Right cardiac atrium (tissue), 5 donors: ENCODE measurements at regions not wholly inside any gene's neighbourhood (a gene's known extent, or its start where the extent isn't known, plus 50 kb on each side); places are given as distances from the start of the nearest gene placed in this dataset.

Source experiments
- ATAC-seq, 2 donors: fragments of 200-7000 bp; cut with Tn5 transposase; one replicate each; pipeline versions ENCODE4 v1.8.0 to v1.9.1; 2020; ENCODE audit warnings: moderate library complexity in 2 of 2, mild to moderate bottlenecking in 1 of 2
- DNase-seq, 3 donors: peaks; one replicate each; pipeline ENCODE4 v3.0.0-alpha.2; 2020
- H3K27ac ChIP-seq: one replicate; pipeline ENCODE4 v1.5.1; 2013; ENCODE audit warnings: mild to moderate bottlenecking, low read length, control low read depth, moderate library complexity
- H3K27me3 ChIP-seq: one replicate; pipeline ENCODE4 v1.6.1; 2013; ENCODE audit not compliant: control insufficient read depth, insufficient read depth
- H3K4me1 ChIP-seq: one replicate; pipeline ENCODE4 v1.6.1; 2013; ENCODE audit warnings: low read length; ENCODE audit not compliant: control insufficient read depth, insufficient read depth
- H3K4me3 ChIP-seq: one replicate; pipeline ENCODE4 v1.5.1; 2013; ENCODE audit warnings: low read length, control low read depth
- H3K9me3 ChIP-seq: one replicate; pipeline ENCODE4 v1.6.1; 2013; ENCODE audit warnings: low read length; ENCODE audit not compliant: control insufficient read depth
- WGBS: extraction: QIAGEN DNeasy Blood & Tissue Kit; methylation state at CpG from one replicate; pipeline ENCODE4 v1.1.7; 2013; 5-methylcytosine and 5-hydroxymethylcytosine counted together
- intact Hi-C, 4 donors: fragments of 100-400 bp; cut with DNase I; formaldehyde crosslinking; loops; one replicate each; pipeline versions ENCODE4 v1.11.0 to v1.14.0; 2022 to 2023
- donor health status: healthy with polysubstance abuse.
- donor health status: DM: no; HTN: yes; CAD: no.
- donor health status: DM: no; HTN: no; CAD: no.
- donor health status: DM: no; HTN: yes; CAD: no; lungs with severe emphysema.
- donor health status: DM: yes; HTN: yes; CAD: no.

- no peaks in the 10 kb centered on the region for H3K27me3 ChIP-seq
- H3K4me1 ChIP-seq = no peaks in the 10 kb centered on the region
- H3K4me3 ChIP-seq = no peak overlapping the region
- intact Hi-C loops = loop anchor here in 3 of 4 donors (10.0 kb wide), 2 partner anchors 141 to 491 kb away; partner anchors contain the start of gene ESS2 (in 1 of the 3)
- DNase-seq = no peak
- no peaks in the 10 kb centered on the region for H3K9me3 ChIP-seq
- no peak overlapping the region for H3K27ac ChIP-seq
- ATAC-seq = no peak
- WGBS = 72% methylated on average over 3 of the region's 3 CpGs
Measured at GRCh38 chr22:19635644-19636043, 78.7 kb upstream of the SEPTIN5 start.

- Histone ChIP-seq H3K9me3 (no peaks in the 10 kb centered on the region), H3K27me3 (no peaks in the 10 kb centered on the region), H3K4me1 (no peaks in the 10 kb centered on the region), H3K4me3 (no peak overlapping the region), H3K27ac (no peak overlapping the region)
- 87% methylated on average over 18 of the region's 18 CpGs for WGBS
- intact Hi-C loops = loop anchor here in 3 of 4 donors (10.0 kb wide), 2 partner anchors 142 to 492 kb away; partner anchors contain the start of gene ESS2 (in 1 of the 3)
- DNase-seq (no peak), ATAC-seq (no peak)
Measured at GRCh38 chr22:19636696-19637407, 77.5 kb upstream of the SEPTIN5 start.

GRCh38 chr22:19637408-19638281 lies 76.7 kb upstream of the SEPTIN5 start:
- Histone ChIP-seq H3K4me3 (no peak overlapping the region), H3K4me1 (no peaks in the 10 kb centered on the region), H3K27me3 (no peaks in the 10 kb centered on the region), H3K27ac (no peak overlapping the region), H3K9me3 (no peaks in the 10 kb centered on the region)
- 84% methylated on average over 15 of the region's 15 CpGs for WGBS
- ATAC-seq (no peak), DNase-seq (no peak)
- intact Hi-C loops = loop anchor here in 3 of 4 donors (10.0 kb wide), 2 partner anchors 143 to 493 kb away; partner anchors contain the start of gene ESS2 (in 1 of the 3)

- WGBS = 84% methylated on average over 8 of the region's 8 CpGs
- Histone ChIP-seq H3K27me3 (no peaks in the 10 kb centered on the region), H3K4me3 (no peak overlapping the region), H3K27ac (no peak overlapping the region), H3K9me3 (no peaks in the 10 kb centered on the region), H3K4me1 (no peaks in the 10 kb centered on the region)
- intact Hi-C loops = loop anchor here in 3 of 4 donors (10.0 kb wide), 2 partner anchors 144 to 494 kb away; partner anchors contain the start of gene ESS2 (in 1 of the 3)
- DNase-seq (no peak), ATAC-seq (no peak)
Measured at GRCh38 chr22:19638282-19639015, 75.9 kb upstream of the SEPTIN5 start.

- intact Hi-C loops = loop anchor here in 3 of 4 donors (10.0 kb wide), 2 partner anchors 145 to 495 kb away; partner anchors contain the start of gene ESS2 (in 1 of the 3)
- Histone ChIP-seq H3K4me1 (no peaks in the 10 kb centered on the region), H3K27me3 (no peaks in the 10 kb centered on the region), H3K27ac (no peak overlapping the region), H3K4me3 (no peak overlapping the region), H3K9me3 (no peaks in the 10 kb centered on the region)
- no peak for ATAC-seq
- no peak for DNase-seq
- WGBS = 87% methylated on average over 13 of the region's 13 CpGs
Measured at GRCh38 chr22:19639610-19640135, 74.6 kb upstream of the SEPTIN5 start.

GRCh38 chr22:19640306-19640705 lies 74.0 kb upstream of the SEPTIN5 start:
- no peaks in the 10 kb centered on the region for H3K27me3 ChIP-seq
- H3K4me3 ChIP-seq = no peak overlapping the region
- no peak for DNase-seq
- intact Hi-C loops = no loop called here
- WGBS = 90% methylated on average over 4 of the region's 4 CpGs
- no peak for ATAC-seq
- H3K4me1 ChIP-seq = no peaks in the 10 kb centered on the region
- no peaks in the 10 kb centered on the region for H3K9me3 ChIP-seq
- no peak overlapping the region for H3K27ac ChIP-seq

- no peak for ATAC-seq
- intact Hi-C loops = no loop called here
- no peaks in the 10 kb centered on the region for H3K4me1 ChIP-seq
- no peak overlapping the region for H3K4me3 ChIP-seq
- H3K27me3 ChIP-seq = no peaks in the 10 kb centered on the region
- H3K27ac ChIP-seq = no peak overlapping the region
- DNase-seq = no peak
- 34% methylated on average over 25 of the region's 25 CpGs for WGBS
- H3K9me3 ChIP-seq = no peaks in the 10 kb centered on the region
Measured at GRCh38 chr22:19641254-19641982, 72.9 kb upstream of the SEPTIN5 start.

- WGBS = 82% methylated on average over 18 of the region's 18 CpGs
- Histone ChIP-seq H3K4me3 (no peak overlapping the region), H3K9me3 (no peaks in the 10 kb centered on the region), H3K27ac (no peak overlapping the region), H3K4me1 (no peaks in the 10 kb centered on the region), H3K27me3 (no peaks in the 10 kb centered on the region)
- intact Hi-C loops = no loop called here
- DNase-seq (no peak), ATAC-seq (no peak)
Measured at GRCh38 chr22:19641983-19642451, 72.3 kb upstream of the SEPTIN5 start.

- ATAC-seq = no peak
- no peak overlapping the region for H3K27ac ChIP-seq
- H3K4me1 ChIP-seq = no peaks in the 10 kb centered on the region
- H3K4me3 ChIP-seq = no peak overlapping the region
- WGBS = 41% methylated on average over 13 of the region's 13 CpGs
- DNase-seq = no peak
- H3K27me3 ChIP-seq = no peaks in the 10 kb centered on the region
- H3K9me3 ChIP-seq = no peaks in the 10 kb centered on the region
- intact Hi-C loops = no loop called here
Measured at GRCh38 chr22:19643448-19644313, 70.6 kb upstream of the SEPTIN5 start.
